ENCODE measurements at regions not wholly inside any gene's neighbourhood (a gene's known extent, or its start where the extent isn't known, plus 50 kb on each side); places are given as distances from the start of the nearest gene placed in this dataset.

DNA sequence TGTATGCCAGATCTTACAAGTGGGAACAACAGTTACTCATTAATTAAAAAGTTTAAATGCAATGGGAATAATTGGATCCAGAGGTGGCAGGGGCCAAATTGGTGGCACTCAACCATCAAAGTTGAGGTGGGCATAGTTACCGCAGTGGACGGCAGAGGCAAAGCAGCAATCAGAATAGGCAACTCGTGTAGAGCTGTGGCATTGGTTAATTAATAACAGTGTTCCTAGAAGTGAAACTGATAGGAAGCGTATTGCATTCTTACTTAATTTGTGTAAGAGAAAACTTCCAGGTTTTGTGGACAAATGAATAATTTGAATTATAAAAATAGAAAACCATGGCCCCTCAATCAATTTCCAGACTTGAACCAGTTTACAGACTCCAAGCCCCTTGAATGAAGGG is 1068.2 kb upstream of the ACVR2A start:
- Mint-ChIP-seq H3K4me1 (peaks cover 0 to 4% of the 10 kb centered on the region in 2 experiments; a peak in 2 of 4 replicates), H3K9me3 (no peaks in the 10 kb centered on the region), H3K36me3 (ENCODE audit: insufficient read depth in 1 of 3, low read depth in 3 of 3) (no peaks in the 10 kb centered on the region), H3K27me3 (ENCODE audit: low read depth) (no peaks in the 10 kb centered on the region), H3K27ac (no peak overlapping the region), H3K4me3 (no peak overlapping the region)
- Histone ChIP-seq H2BK120ac (ENCODE audit: low read depth, low read length, poor library complexity, severe bottlenecking) (no peak overlapping the region), H3K4me1 (ENCODE audit: insufficient read depth, low read length) (no peaks in the 10 kb centered on the region), H3T11ph (ENCODE audit: low read length) (no peak overlapping the region), H3K23me2 (ENCODE audit: insufficient read length, low read depth, low read length, poor library complexity, severe bottlenecking) (no peaks in the 10 kb centered on the region), H3K27me3 (ENCODE audit: insufficient read depth, low read length) (no peaks in the 10 kb centered on the region), H4K20me1 (ENCODE audit: control insufficient read depth, insufficient read depth, insufficient read length) (no peaks in the 10 kb centered on the region), H3K56ac (ENCODE audit: insufficient read length, low read depth, low read length) (no peak overlapping the region), H2BK12ac (ENCODE audit: insufficient read length, low read depth, low read length) (no peak overlapping the region), H3K23ac (ENCODE audit: insufficient read length, low read depth, low read length) (no peak overlapping the region), H3K79me2 (ENCODE audit: insufficient read depth, low read length) (no peaks in the 10 kb centered on the region), H4K91ac (ENCODE audit: insufficient read length, low read depth, low read length) (no peak overlapping the region), H3K18ac (ENCODE audit: insufficient read length, low read depth, low read length) (no peak overlapping the region), H3K4me2 (ENCODE audit: insufficient read depth, insufficient read length, low read length) (no peak overlapping the region), H3K4ac (ENCODE audit: low read depth, low read length) (no peak overlapping the region), H3K27ac (ENCODE audit: insufficient read length, low read depth, low read length) (no peak overlapping the region), H4K5ac (ENCODE audit: insufficient read length, low read depth, low read length) (no peak overlapping the region), H2AK5ac (ENCODE audit: insufficient read length, low read length) (no peak overlapping the region), H2AFZ (ENCODE audit: low read length) (no peak overlapping the region), H3K9me3 (ENCODE audit: control insufficient read depth, low read depth, low read length) (no peaks in the 10 kb centered on the region), H2BK15ac (ENCODE audit: low read depth, low read length) (no peak overlapping the region), H3K9ac (ENCODE audit: extremely low read depth, insufficient read length, low read length) (no peak overlapping the region), H2BK20ac (ENCODE audit: low read depth, low read length, poor library complexity, severe bottlenecking) (no peak overlapping the region), H3K14ac (ENCODE audit: insufficient read depth, low read length) (no peak overlapping the region), H3K79me1 (ENCODE audit: insufficient read depth, low read depth, low read length, poor library complexity, severe bottlenecking) (no peaks in the 10 kb centered on the region), H2BK5ac (ENCODE audit: insufficient read length, low read length) (no peak overlapping the region), H4K8ac (replicated peaks; ENCODE audit: insufficient read length, low read depth, low read length) (no peak overlapping the region)
- WGBS (ENCODE audit: extremely low coverage, insufficient read length, low lambda C conversion rate), result no CpG with 5 or more reads among the region's 4 CpGs
- DNase-seq, result no peak
- TF ChIP-seq, protein P1, sequence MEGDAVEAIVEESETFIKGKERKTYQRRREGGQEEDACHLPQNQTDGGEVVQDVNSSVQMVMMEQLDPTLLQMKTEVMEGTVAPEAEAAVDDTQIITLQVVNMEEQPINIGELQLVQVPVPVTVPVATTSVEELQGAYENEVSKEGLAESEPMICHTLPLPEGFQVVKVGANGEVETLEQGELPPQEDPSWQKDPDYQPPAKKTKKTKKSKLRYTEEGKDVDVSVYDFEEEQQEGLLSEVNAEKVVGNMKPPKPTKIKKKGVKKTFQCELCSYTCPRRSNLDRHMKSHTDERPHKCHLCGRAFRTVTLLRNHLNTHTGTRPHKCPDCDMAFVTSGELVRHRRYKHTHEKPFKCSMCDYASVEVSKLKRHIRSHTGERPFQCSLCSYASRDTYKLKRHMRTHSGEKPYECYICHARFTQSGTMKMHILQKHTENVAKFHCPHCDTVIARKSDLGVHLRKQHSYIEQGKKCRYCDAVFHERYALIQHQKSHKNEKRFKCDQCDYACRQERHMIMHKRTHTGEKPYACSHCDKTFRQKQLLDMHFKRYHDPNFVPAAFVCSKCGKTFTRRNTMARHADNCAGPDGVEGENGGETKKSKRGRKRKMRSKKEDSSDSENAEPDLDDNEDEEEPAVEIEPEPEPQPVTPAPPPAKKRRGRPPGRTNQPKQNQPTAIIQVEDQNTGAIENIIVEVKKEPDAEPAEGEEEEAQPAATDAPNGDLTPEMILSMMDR (conservative IDR thresholded peaks at IDR 0.05), result no peak
